ENCODE measurements at regions not wholly inside any gene's neighbourhood (a gene's known extent, or its start where the extent isn't known, plus 50 kb on each side); places are given as distances from the start of the nearest gene placed in this dataset.

DNA sequence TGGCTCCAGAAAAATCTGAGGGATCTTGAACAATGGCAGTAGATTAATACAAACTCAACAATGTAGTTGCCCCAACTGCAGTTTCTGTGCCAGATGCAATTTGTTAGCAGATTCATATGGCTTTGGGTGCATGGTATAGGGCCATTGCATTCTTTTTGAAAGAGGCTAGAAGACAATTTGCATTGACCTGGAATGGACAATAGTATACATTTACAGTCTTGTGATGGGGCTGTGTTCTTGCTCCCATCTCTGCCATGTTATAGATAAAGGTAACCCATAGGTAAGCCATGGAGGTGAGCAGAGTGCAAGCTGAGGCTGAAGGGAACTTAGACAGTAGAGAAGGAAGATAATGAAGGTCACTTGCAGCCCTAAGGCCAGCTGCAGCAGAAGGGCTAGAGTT, 50.1 kb upstream of the DIO3 start:
- Histone ChIP-seq H3K27me3 (ENCODE audit: control insufficient read depth, insufficient read depth, low read length) (no peaks in the 10 kb centered on the region), H3K4me3 (ENCODE audit: low read depth, low read length) (no peak overlapping the region), H3K36me3 (ENCODE audit: control insufficient read depth, insufficient read depth, low read length) (no peaks in the 10 kb centered on the region)
- FAIRE-seq: peak; percentile 18
- TF ChIP-seq, protein P1, sequence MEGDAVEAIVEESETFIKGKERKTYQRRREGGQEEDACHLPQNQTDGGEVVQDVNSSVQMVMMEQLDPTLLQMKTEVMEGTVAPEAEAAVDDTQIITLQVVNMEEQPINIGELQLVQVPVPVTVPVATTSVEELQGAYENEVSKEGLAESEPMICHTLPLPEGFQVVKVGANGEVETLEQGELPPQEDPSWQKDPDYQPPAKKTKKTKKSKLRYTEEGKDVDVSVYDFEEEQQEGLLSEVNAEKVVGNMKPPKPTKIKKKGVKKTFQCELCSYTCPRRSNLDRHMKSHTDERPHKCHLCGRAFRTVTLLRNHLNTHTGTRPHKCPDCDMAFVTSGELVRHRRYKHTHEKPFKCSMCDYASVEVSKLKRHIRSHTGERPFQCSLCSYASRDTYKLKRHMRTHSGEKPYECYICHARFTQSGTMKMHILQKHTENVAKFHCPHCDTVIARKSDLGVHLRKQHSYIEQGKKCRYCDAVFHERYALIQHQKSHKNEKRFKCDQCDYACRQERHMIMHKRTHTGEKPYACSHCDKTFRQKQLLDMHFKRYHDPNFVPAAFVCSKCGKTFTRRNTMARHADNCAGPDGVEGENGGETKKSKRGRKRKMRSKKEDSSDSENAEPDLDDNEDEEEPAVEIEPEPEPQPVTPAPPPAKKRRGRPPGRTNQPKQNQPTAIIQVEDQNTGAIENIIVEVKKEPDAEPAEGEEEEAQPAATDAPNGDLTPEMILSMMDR (IDR thresholded peaks at IDR 0.05; ENCODE audit: insufficient read depth, low read length, severe bottlenecking): no peak
- DNase-seq (ENCODE audit: low read depth): no peak

Data from bronchial epithelial cell (primary cell).